T-helper 2 cell treated with Interferon-gamma antibody and Interleukin-4, amounts not matched to agents 100 ng/mL and 5 ng/mL, for 36 hours (primary cell): ENCODE measurements at regions not wholly inside any gene's neighbourhood (a gene's known extent, or its start where the extent isn't known, plus 50 kb on each side); places are given as distances from the start of the nearest gene placed in this dataset.

Experiments used
- intact Hi-C: fragments of 100-400 bp; cut with micrococcal nuclease; formaldehyde crosslinking; loops from one replicate; pipeline ENCODE4 v1.15.1; 2023

DNA sequence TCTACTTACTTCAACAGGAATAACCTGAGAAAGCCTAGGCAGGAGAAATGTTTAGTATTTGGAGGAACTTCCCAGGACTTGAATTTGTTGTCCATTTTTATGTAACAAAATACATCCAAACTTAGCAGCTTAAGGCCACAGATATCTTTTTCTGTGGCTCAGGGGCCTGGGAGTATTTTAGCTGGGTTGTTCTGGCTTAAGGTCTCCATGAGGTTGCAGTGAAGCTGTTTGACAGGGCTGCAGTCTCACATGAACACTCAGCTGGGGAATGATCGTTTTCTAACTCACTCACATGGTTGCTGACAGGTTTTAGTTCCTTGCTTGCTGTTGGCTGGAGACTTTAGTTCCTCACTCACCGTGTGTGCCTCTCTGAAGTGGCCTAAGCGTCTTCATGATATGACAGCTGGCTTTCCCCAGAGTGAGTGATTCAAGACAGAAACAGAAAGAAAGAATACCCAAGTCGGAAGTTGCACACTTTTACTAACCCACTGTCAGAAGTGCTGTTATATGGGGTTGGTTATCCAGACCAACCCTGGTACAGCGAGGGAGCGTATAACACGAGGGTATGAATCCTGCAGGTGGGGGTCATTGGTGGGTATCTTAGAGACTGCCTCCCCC lies 229.7 kb upstream of the TBL1XR1 start:
- intact Hi-C loops, result loop anchor here (1.0 to 5.0 kb wide), 4 partner anchors 67 to 376 kb away; partner anchors contain the start of gene TBL1XR1

DNA sequence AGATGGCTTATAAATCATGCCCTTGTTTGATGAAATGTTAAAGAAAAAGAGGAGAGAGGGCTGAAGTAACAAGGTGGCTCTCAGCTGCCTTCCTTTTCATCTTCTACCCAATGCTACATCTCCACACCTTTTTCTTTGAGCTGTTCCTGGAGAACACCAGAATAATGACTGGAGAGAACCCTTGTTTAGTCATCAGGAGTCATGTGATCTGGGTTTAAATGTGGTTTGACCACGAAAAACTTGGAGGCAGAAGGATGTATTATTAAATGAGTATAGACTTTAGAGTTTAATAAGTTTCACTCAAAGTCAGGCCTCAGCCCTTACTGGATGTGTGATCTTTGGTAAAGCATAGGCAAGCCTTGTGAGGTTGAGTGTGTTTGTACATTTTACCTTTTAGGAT lies 230.3 kb upstream of the TBL1XR1 start:
- intact Hi-C loops, result loop anchor here (1.0 to 5.0 kb wide), 4 partner anchors 67 to 377 kb away; partner anchors contain the start of gene TBL1XR1

DNA sequence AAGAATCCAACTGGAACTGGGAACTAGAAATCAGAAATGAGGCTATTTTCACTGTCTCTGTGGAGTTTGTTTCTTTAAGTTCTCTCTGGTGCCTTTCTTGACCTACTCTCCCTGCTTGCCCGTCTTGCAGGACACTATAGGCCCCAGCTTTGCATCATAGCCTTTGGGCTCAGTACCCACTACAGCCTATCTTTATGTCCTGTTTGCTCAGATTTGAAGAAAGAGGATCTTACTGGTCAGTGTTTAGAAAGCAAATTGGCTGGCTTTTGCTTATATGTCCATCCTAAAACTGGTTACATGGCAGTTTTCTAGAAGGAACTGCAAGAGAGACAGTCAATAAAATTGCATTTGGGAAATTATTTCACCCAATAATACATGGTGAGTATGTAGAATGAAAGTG lies 231.8 kb upstream of the TBL1XR1 start:
- intact Hi-C loops, result loop anchor here (5.0 kb wide), 1 partner anchor 107 kb away; no protein-coding TSS in a partner anchor

DNA sequence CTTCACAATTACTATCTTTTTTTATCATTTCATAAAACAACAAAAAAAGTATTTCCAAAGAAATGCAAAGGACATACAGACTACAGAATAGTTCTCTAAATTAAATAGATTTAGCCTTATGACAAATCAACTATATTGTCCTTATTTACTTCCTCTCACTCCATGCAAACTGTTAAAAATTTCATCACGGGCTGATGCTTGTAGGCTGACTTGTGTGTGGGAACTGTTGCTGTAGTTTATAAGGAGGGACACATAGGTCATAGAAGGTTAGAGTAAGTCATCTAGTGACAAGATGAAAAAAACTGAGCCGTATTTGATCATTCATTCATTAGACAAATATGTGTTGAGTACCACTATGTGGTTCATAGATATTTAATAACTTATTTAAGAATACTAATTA lies 232.5 kb upstream of the TBL1XR1 start:
- intact Hi-C loops, result loop anchor here (5.0 kb wide), 1 partner anchor 107 kb away; no protein-coding TSS in a partner anchor

DNA sequence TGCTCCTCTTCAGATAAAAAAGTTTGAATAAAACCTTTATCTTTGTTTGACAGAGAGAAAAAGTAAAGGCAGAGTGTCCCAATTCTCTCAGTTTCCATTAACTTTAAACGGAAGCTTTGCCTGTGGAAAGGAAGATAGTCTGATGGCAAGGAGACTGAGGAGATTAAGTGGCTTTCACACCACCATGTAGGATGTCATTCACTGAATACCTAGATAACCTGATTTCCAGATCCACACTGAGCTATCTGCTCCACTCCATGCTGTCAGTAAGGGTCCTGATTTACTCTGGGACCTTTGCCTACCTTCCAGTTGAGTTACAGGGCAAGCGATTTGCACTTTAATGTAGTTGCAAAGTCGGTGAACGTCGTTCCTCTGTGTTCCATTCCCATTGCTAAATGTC lies 233.4 kb upstream of the TBL1XR1 start:
- intact Hi-C loops, result no loop called here

DNA sequence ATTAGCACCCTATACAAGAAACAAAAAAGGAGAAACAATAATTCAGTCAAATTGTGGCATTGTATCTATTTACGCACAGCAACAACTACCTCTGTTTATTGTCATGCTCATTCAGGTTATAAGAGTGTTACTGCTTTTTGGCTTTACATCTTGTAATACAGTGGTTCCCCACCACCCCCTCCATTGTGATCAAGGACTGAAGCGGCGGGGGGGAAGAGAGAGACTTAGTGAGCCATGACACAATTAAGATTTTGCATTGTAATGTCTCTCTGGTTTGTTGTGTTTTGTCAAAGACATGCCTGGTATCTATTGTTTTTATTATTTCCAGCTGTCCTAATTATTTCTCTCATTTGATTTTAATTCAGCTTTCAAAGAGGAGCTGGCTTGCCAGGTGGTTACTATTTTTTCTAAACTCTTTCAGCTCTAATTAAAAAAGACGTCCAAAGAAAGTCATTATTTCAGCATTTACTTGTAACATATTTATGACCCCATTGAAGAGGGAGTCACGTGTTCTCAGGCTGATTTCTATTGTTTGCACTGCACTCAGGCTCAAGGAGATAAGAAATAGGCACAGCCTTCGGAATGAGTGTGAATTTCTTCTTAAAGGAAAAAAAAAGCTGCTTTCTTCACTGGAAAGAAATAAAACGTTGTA lies 234.4 kb upstream of the TBL1XR1 start:
- intact Hi-C loops, result no loop called here

DNA sequence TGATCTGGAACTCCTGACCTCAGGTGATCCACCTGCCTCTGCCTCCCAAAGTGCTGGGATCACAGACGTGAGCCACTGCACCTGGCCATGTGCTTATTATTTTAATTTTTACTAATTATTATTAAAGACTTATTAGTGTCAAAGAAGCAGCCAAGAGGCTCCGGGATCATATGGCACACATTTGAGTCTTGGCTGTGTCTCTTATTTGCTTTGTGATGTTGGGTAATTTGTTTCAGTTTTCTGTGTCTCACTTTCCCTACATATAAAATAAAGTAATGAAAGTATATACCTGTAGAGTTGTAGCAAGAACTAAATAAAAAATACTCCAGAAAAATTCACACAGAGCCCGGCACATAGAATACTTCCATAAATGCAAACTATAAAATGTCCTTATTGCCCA lies 238.0 kb upstream of the TBL1XR1 start:
- intact Hi-C loops, result no loop called here

DNA sequence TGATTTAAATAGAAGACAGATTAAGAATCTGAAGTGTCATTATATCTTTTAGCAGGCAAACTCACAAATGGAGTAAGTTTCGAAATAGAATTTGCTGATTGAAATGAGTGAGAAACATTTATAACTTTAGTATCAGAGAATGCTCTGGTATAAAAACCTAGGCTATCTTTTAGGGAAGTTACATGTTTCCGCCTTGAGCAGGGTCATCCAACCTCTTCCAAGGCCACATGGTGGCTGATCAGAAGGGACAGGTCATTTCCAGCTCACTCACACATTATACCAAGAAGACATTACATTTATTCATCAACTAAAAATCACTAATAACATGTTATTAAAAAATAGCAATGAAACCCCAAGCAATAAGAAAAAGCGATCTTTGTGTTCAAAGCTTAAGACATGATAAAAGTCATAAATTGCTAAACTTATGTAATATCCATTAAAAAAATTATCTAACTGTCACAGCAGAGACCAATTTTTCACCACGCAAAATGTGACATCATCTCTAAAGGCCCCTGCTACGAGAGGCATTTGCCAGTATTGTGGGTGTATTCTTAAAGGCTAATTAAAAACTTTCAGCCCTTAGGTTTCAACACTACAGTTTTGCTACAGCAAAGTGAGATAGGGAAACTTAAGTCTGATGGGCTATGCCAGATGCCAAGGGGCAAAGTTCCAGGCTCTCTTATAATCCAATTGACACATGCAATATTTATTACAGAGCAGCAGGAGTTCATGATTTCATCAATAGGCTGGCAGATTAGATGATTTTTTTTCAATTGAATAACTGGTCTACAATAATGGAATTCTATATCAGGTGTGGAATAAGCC lies 240.4 kb upstream of the TBL1XR1 start:
- intact Hi-C loops, result no loop called here

DNA sequence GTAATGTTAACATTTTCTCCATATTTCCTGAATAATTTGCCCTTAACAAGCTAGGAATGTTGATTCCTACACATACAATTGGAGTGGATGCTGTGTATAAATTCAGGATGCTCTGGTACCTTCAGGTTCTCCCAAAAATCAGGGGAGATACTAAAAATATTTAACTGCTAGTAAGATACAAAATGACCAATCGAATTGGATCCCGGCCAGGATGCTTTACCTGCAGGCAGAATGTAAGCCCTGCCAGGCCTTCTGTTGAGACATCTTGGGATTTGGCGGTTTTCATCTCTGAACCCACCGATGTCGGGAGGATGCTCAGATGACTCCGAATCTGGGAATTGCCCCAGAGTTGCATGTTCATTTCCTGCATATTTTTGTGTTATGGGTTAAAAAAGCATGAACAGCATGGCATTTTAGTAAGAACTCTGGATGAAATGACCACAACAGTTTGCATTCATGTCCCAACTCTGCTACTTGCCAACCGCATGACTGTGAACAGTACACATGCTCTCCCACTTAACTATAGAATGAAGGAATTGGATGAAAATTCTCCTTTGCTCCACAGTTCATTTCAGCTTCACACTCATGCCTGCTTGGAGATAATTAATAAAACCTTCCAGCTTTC lies 241.4 kb upstream of the TBL1XR1 start:
- intact Hi-C loops, result no loop called here

DNA sequence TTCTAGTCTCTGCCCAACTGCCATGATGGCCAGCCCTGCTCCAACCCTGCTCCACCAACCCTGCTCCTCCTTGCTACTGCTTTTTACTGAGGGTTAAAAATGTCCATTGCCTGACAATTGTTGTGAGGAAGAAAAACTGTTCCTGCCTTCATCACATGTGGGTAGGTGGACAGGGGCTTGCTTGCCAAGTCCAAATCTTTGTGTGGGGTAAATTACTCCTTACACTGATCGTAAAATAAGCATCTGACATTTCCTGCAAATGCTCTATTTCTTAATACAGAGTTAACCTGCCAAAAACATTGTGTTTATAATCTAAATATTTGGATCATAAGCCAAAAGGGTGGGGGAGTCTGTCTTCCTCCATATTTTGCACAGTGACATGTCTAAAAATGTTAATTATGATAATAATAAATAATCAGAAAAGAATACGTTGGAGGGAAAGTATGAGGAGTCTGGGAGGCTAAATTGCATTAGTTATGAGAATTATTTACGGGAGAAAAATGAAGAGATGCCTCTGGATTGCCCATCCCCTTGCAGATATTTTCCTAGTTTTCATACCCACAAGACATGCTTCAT lies 242.5 kb upstream of the TBL1XR1 start:
- intact Hi-C loops, result no loop called here

DNA sequence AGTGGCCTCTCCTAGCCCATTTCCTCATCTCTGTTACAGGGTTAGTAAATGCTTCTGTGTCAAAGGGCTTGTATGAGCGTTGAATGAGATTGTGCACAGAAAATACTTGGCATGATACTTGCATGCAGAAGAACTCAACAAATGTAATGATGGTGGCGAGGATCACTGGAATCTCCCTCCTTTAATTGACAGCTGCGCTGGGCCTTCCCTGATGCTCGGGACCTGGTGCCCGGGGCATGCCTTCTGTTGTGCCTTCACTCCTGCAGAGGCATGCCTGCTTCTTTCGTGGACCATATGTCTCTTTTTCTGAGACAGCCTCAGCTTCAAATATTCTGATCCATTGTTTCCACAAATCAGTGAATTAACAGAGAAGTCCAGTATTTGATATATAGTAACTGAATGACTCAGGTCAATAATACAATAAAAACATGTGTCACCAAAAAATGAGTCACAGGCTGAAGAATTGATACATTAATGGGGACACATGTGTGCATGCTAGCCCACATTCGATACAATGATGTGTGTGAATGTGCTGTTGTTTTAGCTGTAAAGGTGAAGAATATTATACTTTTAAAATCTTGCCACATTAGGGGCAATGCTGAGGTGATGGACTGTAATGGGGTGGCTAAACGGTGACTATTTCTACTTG lies 243.3 kb upstream of the TBL1XR1 start:
- intact Hi-C loops, result no loop called here

DNA sequence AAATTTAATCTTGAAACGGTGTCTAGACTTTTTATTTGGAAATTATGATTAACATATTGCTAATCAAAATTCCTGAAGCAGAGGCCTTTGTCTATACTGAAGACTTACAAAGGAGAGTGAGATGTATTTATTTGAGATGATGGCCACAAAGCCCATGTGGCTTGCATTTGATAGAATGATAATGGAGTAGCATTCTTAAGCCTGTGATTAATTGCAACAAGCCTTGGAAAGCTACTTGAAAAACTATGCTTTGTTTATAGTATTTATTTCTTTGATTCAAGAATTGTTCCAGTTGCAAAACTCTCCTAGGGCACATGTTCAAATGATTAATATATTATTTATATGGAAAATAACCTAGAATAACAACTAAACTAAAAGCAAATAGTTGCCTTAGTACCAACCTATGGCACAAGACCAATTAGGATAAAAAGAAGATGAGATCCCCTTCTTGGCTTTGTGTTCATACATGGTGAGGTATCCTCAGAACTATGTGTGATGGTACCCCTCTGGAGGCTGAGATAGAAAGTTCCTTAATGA lies 244.1 kb upstream of the TBL1XR1 start:
- intact Hi-C loops, result no loop called here

DNA sequence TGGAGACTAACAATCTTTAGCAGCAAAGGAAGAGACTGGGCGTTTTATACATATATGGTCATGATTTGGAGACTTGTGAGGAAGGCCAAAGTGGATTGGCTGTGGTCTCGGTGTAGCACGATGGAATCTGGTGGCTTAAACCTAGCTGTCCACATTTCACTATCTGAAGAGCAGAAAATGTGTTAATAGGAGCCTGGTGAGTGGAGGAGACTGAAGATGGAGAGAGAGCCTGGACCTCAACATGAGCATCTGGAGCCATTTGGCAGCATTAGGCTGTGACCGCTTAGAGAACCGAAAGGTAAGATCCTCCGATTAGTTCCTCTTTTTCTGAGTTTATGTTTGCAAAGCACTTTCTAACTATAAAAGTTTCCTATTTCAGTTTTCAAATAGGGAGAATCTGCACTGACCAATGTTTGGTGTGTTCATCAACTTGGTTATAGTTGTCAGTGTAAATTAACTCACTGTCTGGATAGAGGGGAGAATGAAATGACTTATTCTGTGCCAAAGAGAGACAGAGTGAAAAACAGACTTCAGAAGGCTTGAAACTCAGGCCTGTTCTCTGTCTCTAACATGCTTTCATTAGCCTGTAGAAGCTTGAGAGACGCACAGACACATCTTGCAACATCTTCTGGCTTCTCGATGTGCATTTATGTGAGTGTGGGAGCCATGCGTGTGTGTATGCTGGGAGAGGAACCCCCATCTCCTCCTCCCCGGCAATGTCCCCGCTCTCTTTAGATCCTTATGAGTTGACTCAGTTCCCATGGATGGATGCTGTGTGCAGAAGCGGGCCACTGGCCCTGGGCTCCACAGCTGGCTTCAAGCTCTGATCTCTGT lies 244.7 kb upstream of the TBL1XR1 start:
- intact Hi-C loops, result no loop called here

DNA sequence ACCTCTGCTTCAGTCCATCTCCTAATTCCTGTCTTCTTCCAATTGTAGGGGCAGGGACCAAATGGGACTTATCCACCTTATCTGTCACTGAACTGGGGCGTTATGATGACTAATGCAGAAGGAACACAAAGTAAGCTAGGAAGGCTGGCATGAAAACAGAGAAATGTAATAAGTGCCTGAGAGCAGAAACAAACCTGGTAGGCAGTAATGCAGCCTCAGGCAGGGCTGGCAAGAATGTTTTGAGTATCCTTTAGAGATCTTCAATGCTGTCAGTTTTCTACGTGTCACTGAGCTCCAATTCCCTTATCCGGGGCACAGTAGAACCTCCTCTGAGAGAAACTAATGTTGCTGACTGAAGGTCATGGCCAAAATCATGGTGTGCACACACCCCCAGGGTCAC lies 246.2 kb upstream of the TBL1XR1 start:
- intact Hi-C loops, result no loop called here

DNA sequence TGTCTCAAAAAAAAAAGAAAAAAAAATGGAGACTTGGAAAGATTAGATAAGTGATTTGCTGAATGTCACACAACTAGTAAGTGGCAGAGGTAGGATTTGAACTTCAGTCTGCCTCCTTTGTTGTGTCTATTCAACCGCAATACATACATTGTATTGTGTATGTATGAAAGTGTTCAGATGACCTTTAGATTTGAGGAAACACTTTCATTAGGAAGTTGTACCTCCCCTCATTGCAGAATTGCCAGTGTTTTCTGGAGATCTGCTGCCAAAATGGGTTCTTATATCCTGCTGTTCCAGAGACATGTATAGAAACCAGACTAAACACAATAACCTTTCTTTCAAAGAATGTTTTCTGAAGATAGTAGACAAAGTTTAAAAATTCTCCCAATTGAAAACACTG lies 247.4 kb upstream of the TBL1XR1 start:
- intact Hi-C loops, result no loop called here

DNA sequence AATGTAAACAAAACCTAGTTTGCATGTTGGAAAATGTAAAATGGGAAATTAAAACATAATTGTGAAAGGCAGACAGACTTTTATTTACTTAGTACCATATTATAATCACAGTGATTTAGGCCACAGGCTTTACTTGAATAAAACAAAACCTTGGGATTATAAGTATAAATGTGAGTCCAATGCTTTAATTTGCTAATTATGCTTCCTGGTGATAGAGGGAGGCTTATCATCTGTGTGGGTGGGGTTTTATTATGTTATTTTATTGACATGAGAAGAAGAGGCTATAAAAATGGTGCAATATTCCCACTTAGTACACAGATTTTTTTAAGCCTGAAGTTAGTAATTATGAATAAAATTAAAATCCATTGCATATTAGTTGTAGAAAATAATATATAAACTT lies 248.3 kb upstream of the TBL1XR1 start:
- intact Hi-C loops, result no loop called here

DNA sequence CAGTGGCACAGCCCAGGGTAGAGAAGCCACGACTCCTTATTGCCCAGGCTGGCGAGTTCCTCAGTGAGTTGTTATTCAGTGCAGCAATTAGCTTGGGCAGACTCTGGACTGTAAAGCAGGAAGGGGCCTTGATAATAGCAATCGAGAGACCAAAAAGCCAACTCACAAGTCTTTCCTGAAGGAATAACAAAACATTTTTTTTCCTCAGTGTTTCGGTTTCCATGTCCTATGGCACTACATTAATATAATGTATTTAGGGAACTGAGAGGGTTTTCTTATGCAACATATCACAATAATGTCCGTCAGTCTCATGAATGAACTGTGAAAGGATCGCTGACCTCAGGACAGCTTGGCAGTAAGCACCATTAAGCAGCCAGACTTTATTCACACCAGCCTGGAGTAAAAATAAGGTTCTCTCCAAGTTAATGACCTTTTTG lies 248.9 kb upstream of the TBL1XR1 start:
- intact Hi-C loops, result no loop called here

DNA sequence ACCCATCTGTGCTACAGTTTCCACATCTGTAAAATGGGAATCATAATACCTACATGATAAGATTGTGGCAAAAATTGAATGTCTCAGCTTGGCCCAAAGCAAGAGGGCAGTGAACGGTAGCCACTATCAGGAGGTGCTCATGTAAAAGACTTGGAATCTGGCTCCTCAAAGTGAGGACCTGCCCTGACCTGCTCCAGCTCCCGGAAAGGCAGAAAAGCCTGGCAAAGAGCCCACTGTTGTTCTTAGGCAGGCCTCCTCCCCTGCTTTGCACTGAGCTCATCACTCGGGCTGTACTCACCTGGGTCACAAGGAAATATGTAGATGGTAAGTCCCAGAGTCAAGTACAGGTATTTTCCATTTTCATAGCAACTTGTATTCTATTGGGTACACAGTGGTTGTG lies 250.7 kb upstream of the TBL1XR1 start:
- intact Hi-C loops, result no loop called here

DNA sequence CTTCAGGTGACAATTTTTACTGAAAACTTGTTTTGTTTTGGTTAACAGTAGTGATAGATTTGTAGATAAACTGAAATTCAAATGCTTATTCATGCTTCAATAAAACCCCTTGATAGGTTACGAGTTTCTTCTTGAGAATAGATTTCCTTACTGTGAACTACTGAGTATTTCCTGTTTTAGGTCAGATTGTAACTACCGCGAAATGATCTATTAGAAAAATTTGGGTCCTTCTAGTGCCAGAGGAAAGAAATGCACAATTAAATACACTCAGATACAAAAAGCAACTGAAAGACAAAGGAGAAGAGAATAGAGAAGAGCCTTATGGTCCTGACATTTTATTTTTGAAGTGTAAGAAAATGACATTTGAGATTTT lies 251.7 kb upstream of the TBL1XR1 start:
- intact Hi-C loops, result no loop called here
